ENCODE measurements at regions not wholly inside any gene's neighbourhood (a gene's known extent, or its start where the extent isn't known, plus 50 kb on each side); places are given as distances from the start of the nearest gene placed in this dataset.

- no peak overlapping the region for H3K9ac ChIP-seq (ENCODE audit: low read length)
- no peaks in the 10 kb centered on the region for H3K27me3 ChIP-seq (ENCODE audit: insufficient read depth, low read length, poor library complexity)
- H2BK120ac ChIP-seq (ENCODE audit: low read depth, low read length) = no peak overlapping the region
- no peak overlapping the region for H2BK5ac ChIP-seq (ENCODE audit: low read length)
- no peak overlapping the region for H2BK15ac ChIP-seq (replicated peaks; ENCODE audit: low read depth)
- H3K27ac ChIP-seq (ENCODE audit: low read depth, low read length) = no peak overlapping the region
- H4K8ac ChIP-seq (ENCODE audit: low read depth, low read length) = no peak overlapping the region
- no peak for DNase-seq
- H3K23ac ChIP-seq (ENCODE audit: low read length) = no peak overlapping the region
- H3K79me2 ChIP-seq (ENCODE audit: control insufficient read depth, insufficient read depth, low read length) = no peaks in the 10 kb centered on the region
- H3K36me3 ChIP-seq (ENCODE audit: control insufficient read depth, insufficient read depth, low read length) = no peaks in the 10 kb centered on the region
- H3K56ac ChIP-seq (ENCODE audit: low read length) = no peak overlapping the region
- H3K79me1 ChIP-seq (ENCODE audit: low read length) = no peaks in the 10 kb centered on the region
- no peak overlapping the region for H3K4ac ChIP-seq (ENCODE audit: low read depth, low read length)
- no peak overlapping the region for H3K4me2 ChIP-seq (ENCODE audit: low read length)
- peaks cover 5% of the 10 kb centered on the region for H3K4me1 ChIP-seq (ENCODE audit: control insufficient read depth, low read depth, low read length)
- no peak overlapping the region for H3K4me3 ChIP-seq (ENCODE audit: low read length)
- H3K18ac ChIP-seq (ENCODE audit: low read length) = no peak overlapping the region
- no peak overlapping the region for H2AK5ac ChIP-seq (ENCODE audit: low read length)
- H4K5ac ChIP-seq (ENCODE audit: low read length) = no peak overlapping the region
These were observed 183.0 kb upstream of the SLC24A5 start for GRCh38 chr15:47937834-47938233.

GRCh38 chr15:47944637-47945288 is 176.0 kb upstream of the SLC24A5 start:
- Histone ChIP-seq H3K79me1 (ENCODE audit: low read length) (no peaks in the 10 kb centered on the region), H2BK5ac (ENCODE audit: low read length) (no peak overlapping the region), H3K4me1 (ENCODE audit: control insufficient read depth, low read depth, low read length) (peaks cover 2% of the 10 kb centered on the region), H4K5ac (ENCODE audit: low read length) (no peak overlapping the region), H3K9ac (ENCODE audit: low read length) (no peak overlapping the region), H3K18ac (ENCODE audit: low read length) (no peak overlapping the region), H4K8ac (ENCODE audit: low read depth, low read length) (no peak overlapping the region), H3K36me3 (ENCODE audit: control insufficient read depth, insufficient read depth, low read length) (no peaks in the 10 kb centered on the region), H3K4me3 (ENCODE audit: low read length) (no peak overlapping the region), H3K27me3 (ENCODE audit: insufficient read depth, low read length, poor library complexity) (no peaks in the 10 kb centered on the region), H3K79me2 (ENCODE audit: control insufficient read depth, insufficient read depth, low read length) (no peaks in the 10 kb centered on the region), H3K56ac (ENCODE audit: low read length) (no peak overlapping the region), H2BK120ac (ENCODE audit: low read depth, low read length) (no peak overlapping the region), H2BK15ac (replicated peaks; ENCODE audit: low read depth) (no peak overlapping the region), H3K4me2 (ENCODE audit: low read length) (no peak overlapping the region), H3K4ac (ENCODE audit: low read depth, low read length) (no peak overlapping the region), H3K27ac (ENCODE audit: low read depth, low read length) (no peak overlapping the region), H3K23ac (ENCODE audit: low read length) (no peak overlapping the region), H2AK5ac (ENCODE audit: low read length) (no peak overlapping the region)
- WGBS (ENCODE audit: extremely low coverage, insufficient coverage, low lambda C conversion rate) = no CpG with 5 or more reads among the region's 5 CpGs
- DNase-seq = no peak

GRCh38 chr15:47945872-47946650 is 174.7 kb upstream of the SLC24A5 start:
- H2BK120ac ChIP-seq (ENCODE audit: low read depth, low read length) = no peak overlapping the region
- no peak overlapping the region for H3K23ac ChIP-seq (ENCODE audit: low read length)
- no peak overlapping the region for H4K8ac ChIP-seq (ENCODE audit: low read depth, low read length)
- H3K56ac ChIP-seq (ENCODE audit: low read length) = no peak overlapping the region
- no peak overlapping the region for H3K4me2 ChIP-seq (ENCODE audit: low read length)
- H3K9ac ChIP-seq (ENCODE audit: low read length) = no peak overlapping the region
- H3K4me3 ChIP-seq (ENCODE audit: low read length) = no peak overlapping the region
- no peaks in the 10 kb centered on the region for H3K79me1 ChIP-seq (ENCODE audit: low read length)
- no CpG with 5 or more reads among the region's 6 CpGs for WGBS (ENCODE audit: extremely low coverage, insufficient coverage, low lambda C conversion rate)
- no peak overlapping the region for H3K27ac ChIP-seq (ENCODE audit: low read depth, low read length)
- no peak overlapping the region for H2AK5ac ChIP-seq (ENCODE audit: low read length)
- H2BK5ac ChIP-seq (ENCODE audit: low read length) = no peak overlapping the region
- H2BK15ac ChIP-seq (replicated peaks; ENCODE audit: low read depth) = no peak overlapping the region
- H3K79me2 ChIP-seq (ENCODE audit: control insufficient read depth, insufficient read depth, low read length) = no peaks in the 10 kb centered on the region
- no peak for DNase-seq
- H3K18ac ChIP-seq (ENCODE audit: low read length) = peak overlapping the region; percentile 30
- H3K4ac ChIP-seq (ENCODE audit: low read depth, low read length) = no peak overlapping the region
- H4K5ac ChIP-seq (ENCODE audit: low read length) = no peak overlapping the region
- no peaks in the 10 kb centered on the region for H3K27me3 ChIP-seq (ENCODE audit: insufficient read depth, low read length, poor library complexity)
- no peaks in the 10 kb centered on the region for H3K36me3 ChIP-seq (ENCODE audit: control insufficient read depth, insufficient read depth, low read length)
- H3K4me1 ChIP-seq (ENCODE audit: control insufficient read depth, low read depth, low read length) = peaks cover 6% of the 10 kb centered on the region

- DNase-seq = peak; percentile 44
- Histone ChIP-seq H3K4me2 (ENCODE audit: low read length) (no peak overlapping the region), H3K4me3 (ENCODE audit: low read length) (no peak overlapping the region), H2BK120ac (ENCODE audit: low read depth, low read length) (no peak overlapping the region), H2AK5ac (ENCODE audit: low read length) (peak overlapping the region; percentile 20), H3K23ac (ENCODE audit: low read length) (no peak overlapping the region), H3K4ac (ENCODE audit: low read depth, low read length) (peak overlapping the region; percentile 63), H3K27ac (ENCODE audit: low read depth, low read length) (peak overlapping the region; percentile 39), H3K79me1 (ENCODE audit: low read length) (no peaks in the 10 kb centered on the region), H3K56ac (ENCODE audit: low read length) (peak overlapping the region; percentile 28), H3K18ac (ENCODE audit: low read length) (peak overlapping the region; percentile 86), H3K36me3 (ENCODE audit: control insufficient read depth, insufficient read depth, low read length) (no peaks in the 10 kb centered on the region), H3K9ac (ENCODE audit: low read length) (no peak overlapping the region), H4K8ac (ENCODE audit: low read depth, low read length) (no peak overlapping the region), H4K5ac (ENCODE audit: low read length) (peak overlapping the region; percentile 17), H3K27me3 (ENCODE audit: insufficient read depth, low read length, poor library complexity) (no peaks in the 10 kb centered on the region), H3K79me2 (ENCODE audit: control insufficient read depth, insufficient read depth, low read length) (no peaks in the 10 kb centered on the region), H2BK5ac (ENCODE audit: low read length) (peak overlapping the region; percentile 97), H2BK15ac (replicated peaks; ENCODE audit: low read depth) (no peak overlapping the region), H3K4me1 (ENCODE audit: control insufficient read depth, low read depth, low read length) (peaks cover 15% of the 10 kb centered on the region)
- WGBS (ENCODE audit: extremely low coverage, insufficient coverage, low lambda C conversion rate) = no CpG with 5 or more reads among the region's 4 CpGs
These were observed 171.0 kb upstream of the SLC24A5 start for GRCh38 chr15:47949815-47950214.

GRCh38 chr15:47950447-47950846 is 170.3 kb upstream of the SLC24A5 start:
- Histone ChIP-seq H3K4me3 (ENCODE audit: low read length) (no peak overlapping the region), H3K18ac (ENCODE audit: low read length) (no peak overlapping the region), H3K79me2 (ENCODE audit: control insufficient read depth, insufficient read depth, low read length) (no peaks in the 10 kb centered on the region), H2AK5ac (ENCODE audit: low read length) (peak overlapping the region; percentile 92), H3K23ac (ENCODE audit: low read length) (peak overlapping the region; percentile 39), H3K9ac (ENCODE audit: low read length) (peak overlapping the region; percentile 14), H3K4me2 (ENCODE audit: low read length) (no peak overlapping the region), H2BK15ac (replicated peaks; ENCODE audit: low read depth) (no peak overlapping the region), H4K8ac (ENCODE audit: low read depth, low read length) (no peak overlapping the region), H3K79me1 (ENCODE audit: low read length) (no peaks in the 10 kb centered on the region), H3K27me3 (ENCODE audit: insufficient read depth, low read length, poor library complexity) (no peaks in the 10 kb centered on the region), H3K4ac (ENCODE audit: low read depth, low read length) (peak overlapping the region; percentile 63), H2BK120ac (ENCODE audit: low read depth, low read length) (peak overlapping the region; percentile 75), H3K4me1 (ENCODE audit: control insufficient read depth, low read depth, low read length) (peaks cover 15% of the 10 kb centered on the region), H2BK5ac (ENCODE audit: low read length) (peak overlapping the region; percentile 97), H3K27ac (ENCODE audit: low read depth, low read length) (peak overlapping the region; percentile 39), H3K36me3 (ENCODE audit: control insufficient read depth, insufficient read depth, low read length) (no peaks in the 10 kb centered on the region), H3K56ac (ENCODE audit: low read length) (peak overlapping the region; percentile 81), H4K5ac (ENCODE audit: low read length) (peak overlapping the region; percentile 61)
- no CpG with 5 or more reads among the region's 2 CpGs for WGBS (ENCODE audit: extremely low coverage, insufficient coverage, low lambda C conversion rate)
- DNase-seq = no peak
